K562 (cell line): ENCODE measurements at regions not wholly inside any gene's neighbourhood (a gene's known extent, or its start where the extent isn't known, plus 50 kb on each side); places are given as distances from the start of the nearest gene placed in this dataset.

Source experiments
- ATAC-seq: fragments of 200-7000 bp; cut with Tn5 transposase; 3 replicates; pipeline ENCODE4 v1.9.1; 2020; ENCODE audit warnings: moderate library complexity
- BruUV-seq: library from RNA; stranded (reverse); fragments of 400-500 nt; replicated peaks from 2 replicates; lab custom pipeline; 2021; lab: Mats Ljungman, UMichigan
- CTCF ChIA-PET: fragments of 300-600 bp; formaldehyde crosslinking; extraction: SDS; loops from one replicate; lab custom pipeline; 2021; ENCODE audit warnings: low intra/inter-chr PET ratio; lab: Yijun Ruan, JAX
- POLR2A ChIA-PET: fragments of 300-600, 350-650 bp; sonication (Branson Sonifier 250); formaldehyde crosslinking; extraction: SDS; loops from one replicate; lab custom pipeline; 2021; ENCODE audit warnings: antibody characterized with exemption, inconsistent platforms; lab: Yijun Ruan, JAX
- DNase-seq, 4 experiments: peaks; one replicate each; pipeline versions ENCODE4 v3.0.0 to v3.0.0-alpha.2; 2011 to 2018; ENCODE audit warnings: low spot score in 3 of 4, mixed read lengths in 3 of 4; ENCODE audit errors: extremely low read depth in 1 of 4
- FAIRE-seq: peaks from 2 replicates; lab custom pipeline; 2011; peaks lifted over from hg19 to GRCh38; lab: Jason Lieb, UNC
- H2AFZ ChIP-seq: 2 replicates; pipeline ENCODE4 v1.6.0; 2011; ENCODE audit warnings: low read depth, low read length, control low read depth, inconsistent platforms
- H3K27ac ChIP-seq: fragments of 200-600 bp; 3 replicates; pipeline ENCODE4 v1.8.0; 2011; ENCODE audit warnings: low read depth, mild to moderate bottlenecking, control low read depth, inconsistent platforms, low read length, moderate library complexity, mixed read lengths; ENCODE audit errors: extremely low read depth
- H3K27me3 ChIP-seq, 2 experiments: fragments of 300-600 bp in 1 of 2; 2 replicates in 1 of 2; 3 replicates in 1 of 2; pipeline versions ENCODE4 v1.6.0 to v1.8.0; 2011; ENCODE audit warnings: inconsistent platforms in 2 of 2, low read length in 2 of 2, mild to moderate bottlenecking in 1 of 2, mixed read lengths in 1 of 2, moderate library complexity in 1 of 2; ENCODE audit not compliant: control insufficient read depth in 2 of 2, insufficient read depth in 2 of 2
- H3K36me3 ChIP-seq: fragments of 300-600 bp; 3 replicates; pipeline ENCODE4 v1.8.0; 2011; ENCODE audit warnings: mild to moderate bottlenecking, low read length, inconsistent platforms; ENCODE audit not compliant: control insufficient read depth, insufficient read depth
- H3K4me1 ChIP-seq, 2 experiments: fragments of 200-600 bp in 1 of 2; replicated peaks in 1 of 2; 2 replicates in 1 of 2; 3 replicates in 1 of 2; pipeline versions ENCODE4 v1.5.1 to v1.8.0; 2011; ENCODE audit warnings: inconsistent platforms in 2 of 2, low read length in 2 of 2, mild to moderate bottlenecking in 1 of 2, mixed read lengths in 1 of 2, moderate library complexity in 1 of 2; ENCODE audit not compliant: control insufficient read depth in 2 of 2, insufficient read depth in 2 of 2
- H3K4me2 ChIP-seq: 2 replicates; pipeline ENCODE4 v1.6.1; 2011; ENCODE audit warnings: low read length, control low read depth, inconsistent platforms, mixed read lengths; ENCODE audit not compliant: insufficient read depth
- H3K4me3 ChIP-seq: fragments of 200-600 bp; sonication (generic), shearing (Covaris generic); 2 replicates; pipeline ENCODE4 v1.5.1; 2016; ENCODE audit warnings: control low read depth, inconsistent platforms
- H3K79me2 ChIP-seq: fragments of 200-600 bp; 3 replicates; pipeline ENCODE4 v1.8.0; 2011; ENCODE audit warnings: low read length, inconsistent platforms; ENCODE audit not compliant: control insufficient read depth, insufficient read depth
- H3K9ac ChIP-seq, 2 experiments: 2 replicates each; pipeline versions ENCODE4 v1.6.0 to v1.6.1; 2011; ENCODE audit warnings: low read depth in 2 of 2, low read length in 2 of 2, control low read depth in 1 of 2, inconsistent platforms in 1 of 2, mild to moderate bottlenecking in 1 of 2, mixed read lengths in 1 of 2; ENCODE audit not compliant: insufficient read depth in 1 of 2
- H3K9me1 ChIP-seq: one replicate; pipeline ENCODE4 v1.6.0; 2011; ENCODE audit warnings: inconsistent platforms, mild to moderate bottlenecking, low read length, moderate library complexity; ENCODE audit not compliant: control insufficient read depth, insufficient read depth
- H3K9me3 ChIP-seq: replicated peaks from 2 replicates; pipeline ENCODE4 v1.5.1; 2011; ENCODE audit warnings: low read depth, low read length, inconsistent platforms; ENCODE audit not compliant: control insufficient read depth, insufficient read depth
- H4K20me1 ChIP-seq: replicated peaks from 2 replicates; pipeline ENCODE4 v1.6.1; 2011; ENCODE audit warnings: low read length, inconsistent platforms, mixed read lengths; ENCODE audit not compliant: control insufficient read depth, insufficient read depth
- C11orf30 ChIP-seq: fragments of 450-650 bp; IDR thresholded peaks from 2 replicates; pipeline ENCODE4 v1.6.1; 2016; ENCODE audit warnings: low read depth, mild to moderate bottlenecking
- ELF2 ChIP-seq: fragments of 250-450 bp; sonication (Bioruptor Pico); IDR thresholded peaks from 2 replicates; pipeline ENCODE4 v1.5.0; 2021; ENCODE audit warnings: mild to moderate bottlenecking
- EP300 ChIP-seq: IDR thresholded peaks from 2 replicates; pipeline ENCODE4 v1.6.1; 2012; ENCODE audit warnings: low read length, improper control_type of control experiment
- FIP1L1 ChIP-seq: fragments of 200-400 bp; formaldehyde crosslinking; IDR thresholded peaks from 2 replicates; pipeline ENCODE4 v1.6.1; 2018; ENCODE audit warnings: mild to moderate bottlenecking, low read depth, low read length; ENCODE audit not compliant: poor library complexity, severe bottlenecking
- HDGF ChIP-seq: fragments of 450-650 bp; IDR thresholded peaks from 2 replicates; pipeline ENCODE4 v1.6.1; 2016
- MEF2A ChIP-seq: IDR thresholded peaks from 2 replicates; pipeline ENCODE4 v1.6.1; 2011; ENCODE audit warnings: low read depth, mild to moderate bottlenecking, low read length, moderate library complexity; ENCODE audit not compliant: control insufficient read depth
- MTA1 ChIP-seq: fragments of 450-650 bp; IDR thresholded peaks from 2 replicates; pipeline ENCODE4 v1.6.1; 2017; ENCODE audit warnings: borderline replicate concordance
- MYBL2 ChIP-seq, 2 experiments: fragments of 450-650 bp in 1 of 2; sonication (generic) in 1 of 2; formaldehyde crosslinking in 1 of 2; IDR thresholded peaks; 2 replicates each; pipeline versions ENCODE4 v1.6.1 to v1.8.1; 2017 to 2022; ENCODE audit warnings: borderline replicate concordance in 1 of 2, inconsistent platforms in 1 of 2, low read depth in 1 of 2, mild to moderate bottlenecking in 1 of 2, missing genetic modification reagents in 1 of 2, moderate library complexity in 1 of 2
- NR0B1 ChIP-seq: fragments of 450-650 bp; IDR thresholded peaks from one replicate; pipeline ENCODE4 v1.6.1; 2018; ENCODE audit warnings: mild to moderate bottlenecking, moderate library complexity; ENCODE audit not compliant: partially characterized antibody
- POLR2B ChIP-seq: fragments of 450-650 bp; IDR thresholded peaks from 2 replicates; pipeline ENCODE4 v1.6.1; 2018; ENCODE audit warnings: low read depth; ENCODE audit not compliant: partially characterized antibody
- SMC3 ChIP-seq: conservative IDR thresholded peaks from 2 replicates; pipeline ENCODE4 v1.6.1; 2011; ENCODE audit warnings: low read depth, low read length, improper control_type of control experiment; ENCODE audit not compliant: insufficient read depth
- TOE1 ChIP-seq, 2 experiments: fragments of 450-650 bp in 1 of 2; sonication (generic) in 1 of 2; formaldehyde crosslinking in 1 of 2; IDR thresholded peaks; 2 replicates each; pipeline versions ENCODE4 v1.7.1 to v1.8.0; 2016 to 2022; ENCODE audit warnings: borderline replicate concordance in 2 of 2, mild to moderate bottlenecking in 2 of 2, antibody characterized with exemption in 1 of 2, inconsistent platforms in 1 of 2, low read depth in 1 of 2, missing genetic modification reagents in 1 of 2, moderate library complexity in 1 of 2
- TSHZ1 ChIP-seq: fragments of 250-450 bp; sonication (Bioruptor Pico); IDR thresholded peaks from 2 replicates; pipeline ENCODE4 v1.4.0; 2020; ENCODE audit warnings: mild to moderate bottlenecking, moderate library complexity
- ZFP91 ChIP-seq: sonication (generic); formaldehyde crosslinking; IDR thresholded peaks from 2 replicates; pipeline ENCODE4 v1.8.0; 2022; ENCODE audit warnings: mild to moderate bottlenecking, missing genetic modification reagents
- ZNF77 ChIP-seq: fragments of 250-450 bp; sonication (Bioruptor Pico); IDR thresholded peaks from 2 replicates; pipeline ENCODE4 v1.5.0; 2020
- in situ Hi-C: fragments of 300-500 bp; cut with MboI; formaldehyde crosslinking; loops from 4 replicates; pipeline ENCODE4 v1.15.0; 2018; ENCODE audit warnings: inconsistent platforms, mixed read lengths
- intact Hi-C: fragments of 100-400 bp; cut with micrococcal nuclease; formaldehyde crosslinking; loops from 2 replicates; pipeline ENCODE4 v1.14.2; 2022

GRCh38 chr7:106488465-106488864 is 172.5 kb downstream of the CCDC71L start (continued):
- TF ChIP-seq ELF2 (CRISPR knock-in tag) (no peak), EP300 (no peak), ZNF77 (CRISPR knock-in tag) (no peak), MYBL2 (IDR thresholded peaks at IDR 0.05; ENCODE audit: low read depth) (no peak), MYBL2 (CRISPR knock-in tag; IDR thresholded peaks at IDR 0.05; ENCODE audit: borderline replicate concordance) (no peak)

DNA sequence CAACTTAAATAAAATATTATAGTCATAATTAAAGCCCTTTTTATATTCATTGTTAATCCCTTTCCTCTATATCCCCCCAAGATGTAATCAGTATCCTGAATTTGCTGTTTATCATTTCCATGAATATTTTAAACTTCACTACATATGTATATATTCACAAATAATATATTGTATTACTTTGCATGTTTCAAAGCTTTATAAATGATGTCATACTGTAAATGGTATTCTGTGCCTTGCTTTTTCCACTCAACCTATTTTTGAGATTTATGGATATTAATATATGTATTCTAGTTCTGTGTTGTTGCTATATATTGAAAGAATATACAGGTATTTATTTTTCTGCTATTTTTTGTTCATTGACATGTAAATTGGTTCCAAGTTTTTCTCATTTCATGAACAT is 173.1 kb downstream of the CCDC71L start:
- Histone ChIP-seq H3K79me2 (no peaks in the 10 kb centered on the region), H3K27ac (no peak overlapping the region), H3K9ac (no peak overlapping the region), H3K9me3 (peaks cover 4% of the 10 kb centered on the region; the same call in 1 of the 2 replicates), H3K4me1 (peaks cover 6 to 7% of the 10 kb centered on the region in 2 experiments; a peak in 4 of 5 replicates), H2AFZ (no peak overlapping the region), H3K4me2 (no peak overlapping the region), H3K9me1 (no peaks in the 10 kb centered on the region), H4K20me1 (no peaks in the 10 kb centered on the region), H3K27me3 (no peaks in the 10 kb centered on the region), H3K36me3 (no peaks in the 10 kb centered on the region), H3K4me3 (no peak overlapping the region)
- ChIA-PET CTCF (no interaction called here), POLR2A (no interaction called here)
- in situ Hi-C loops = no loop called here
- BruUV-seq = no TSS peak
- no peak for FAIRE-seq
- DNase-seq = no peak
- TF ChIP-seq FIP1L1 (no peak), MTA1 (no peak), SMC3 (no peak), ZFP91 (no peak), NR0B1 (no peak), TOE1 (IDR thresholded peaks at IDR 0.05; ENCODE audit: borderline replicate concordance) (no peak), TOE1 (CRISPR knock-in tag; IDR thresholded peaks at IDR 0.05; ENCODE audit: borderline replicate concordance, low read depth) (no peak), C11orf30 (no peak), POLR2B (no peak), HDGF (no peak), TSHZ1 (CRISPR knock-in tag) (no peak), MEF2A (no peak)
- intact Hi-C loops = no loop called here
- ATAC-seq = no peak
